ENCODE measurements at regions not wholly inside any gene's neighbourhood (a gene's known extent, or its start where the extent isn't known, plus 50 kb on each side); places are given as distances from the start of the nearest gene placed in this dataset.

DNA sequence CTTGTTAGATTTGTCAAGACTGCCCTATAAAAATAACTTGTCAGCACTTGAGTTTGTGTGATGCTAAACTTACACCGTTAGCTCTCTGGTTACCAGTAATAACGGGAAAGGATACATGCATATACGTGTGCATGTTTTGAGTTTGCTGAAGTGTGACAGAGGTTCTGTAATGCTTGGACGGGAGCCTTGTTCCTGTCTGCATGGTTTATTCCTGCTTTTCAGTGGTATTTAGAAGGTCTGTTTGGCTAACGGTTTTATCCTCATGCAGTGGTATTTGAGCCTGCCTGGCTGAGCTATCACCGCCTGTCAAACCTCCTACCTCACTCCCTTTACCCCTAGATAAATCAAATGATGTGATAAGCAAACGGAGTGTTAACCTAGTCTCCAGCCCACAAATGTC, 305.6 kb downstream of the GALC start:
- H3K4me3 ChIP-seq (ENCODE audit: low read depth, low read length), result no peak overlapping the region
- TF ChIP-seq, protein P1, sequence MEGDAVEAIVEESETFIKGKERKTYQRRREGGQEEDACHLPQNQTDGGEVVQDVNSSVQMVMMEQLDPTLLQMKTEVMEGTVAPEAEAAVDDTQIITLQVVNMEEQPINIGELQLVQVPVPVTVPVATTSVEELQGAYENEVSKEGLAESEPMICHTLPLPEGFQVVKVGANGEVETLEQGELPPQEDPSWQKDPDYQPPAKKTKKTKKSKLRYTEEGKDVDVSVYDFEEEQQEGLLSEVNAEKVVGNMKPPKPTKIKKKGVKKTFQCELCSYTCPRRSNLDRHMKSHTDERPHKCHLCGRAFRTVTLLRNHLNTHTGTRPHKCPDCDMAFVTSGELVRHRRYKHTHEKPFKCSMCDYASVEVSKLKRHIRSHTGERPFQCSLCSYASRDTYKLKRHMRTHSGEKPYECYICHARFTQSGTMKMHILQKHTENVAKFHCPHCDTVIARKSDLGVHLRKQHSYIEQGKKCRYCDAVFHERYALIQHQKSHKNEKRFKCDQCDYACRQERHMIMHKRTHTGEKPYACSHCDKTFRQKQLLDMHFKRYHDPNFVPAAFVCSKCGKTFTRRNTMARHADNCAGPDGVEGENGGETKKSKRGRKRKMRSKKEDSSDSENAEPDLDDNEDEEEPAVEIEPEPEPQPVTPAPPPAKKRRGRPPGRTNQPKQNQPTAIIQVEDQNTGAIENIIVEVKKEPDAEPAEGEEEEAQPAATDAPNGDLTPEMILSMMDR (IDR thresholded peaks at IDR 0.05; ENCODE audit: control insufficient read depth, extremely low read depth, insufficient read depth), result no peak
- DNase-seq (ENCODE audit: low read depth), result no peak

DNA sequence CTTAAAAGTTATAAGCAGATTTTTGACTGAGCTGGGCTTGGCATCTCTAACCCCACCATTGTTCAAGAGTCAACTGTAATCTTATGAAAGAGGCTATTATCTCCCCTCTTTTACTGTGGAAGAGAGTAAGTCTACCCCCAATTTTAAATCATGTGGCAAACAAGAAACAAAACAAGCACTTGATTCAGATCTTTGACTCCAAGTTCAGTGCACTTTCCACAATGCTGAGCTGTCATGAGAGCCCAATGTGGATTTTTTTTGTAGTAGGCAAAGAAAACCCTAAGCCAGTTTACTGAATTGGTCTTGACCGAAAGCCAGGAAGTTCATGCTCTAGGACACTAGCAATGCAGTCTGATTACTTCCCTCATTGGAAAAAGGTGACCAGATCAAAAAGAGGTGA, 306.2 kb downstream of the GALC start:
- TF ChIP-seq, protein P1 (IDR thresholded peaks at IDR 0.05; ENCODE audit: control insufficient read depth, extremely low read depth, insufficient read depth), result no peak
- no peak overlapping the region for H3K4me3 ChIP-seq (ENCODE audit: low read depth, low read length)
- DNase-seq (ENCODE audit: low read depth), result no peak

DNA sequence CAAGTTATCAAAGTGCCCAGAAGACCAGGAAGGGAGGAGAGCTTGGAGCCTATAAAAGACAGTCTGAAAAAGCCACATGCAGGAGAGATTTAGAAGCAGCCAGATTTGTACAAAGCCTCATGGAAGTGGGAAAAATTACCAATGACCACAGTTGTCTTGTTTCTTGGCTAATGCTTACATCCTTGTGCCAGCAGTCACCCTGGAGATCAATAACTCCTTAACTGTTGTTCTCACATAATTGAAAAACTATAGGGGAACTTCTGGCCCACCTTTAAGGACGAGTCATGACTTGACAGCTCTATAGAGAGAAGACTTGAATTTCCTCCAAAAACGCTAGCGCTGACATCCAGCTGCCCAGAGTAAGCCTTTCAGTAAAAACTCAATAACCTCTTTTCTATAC, 313.1 kb downstream of the GALC start:
- no peak for DNase-seq (ENCODE audit: low read depth)
- no peak overlapping the region for H3K4me3 ChIP-seq (ENCODE audit: low read depth, low read length)
- TF ChIP-seq, protein P1 (IDR thresholded peaks at IDR 0.05; ENCODE audit: control insufficient read depth, extremely low read depth, insufficient read depth), result no peak

DNA sequence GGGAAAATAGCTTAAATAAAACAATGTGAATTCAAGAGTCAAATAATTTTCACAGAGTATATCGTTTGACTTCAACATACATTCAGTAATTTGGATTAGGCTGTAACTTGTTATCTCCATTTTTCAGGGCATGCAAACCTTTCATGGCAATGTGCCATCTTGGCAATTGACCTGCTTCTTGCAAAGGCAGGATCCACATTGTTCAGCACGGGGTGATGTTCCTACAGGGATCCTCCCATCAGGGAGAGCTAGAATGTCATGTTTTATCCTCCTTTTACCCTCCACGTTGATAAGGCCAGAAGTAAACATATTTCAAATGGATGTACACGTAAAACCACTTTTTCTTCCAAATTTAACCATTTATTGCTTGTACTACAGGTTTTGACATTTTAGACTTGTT, 314.4 kb downstream of the GALC start:
- DNase-seq (ENCODE audit: low read depth), result no peak
- TF ChIP-seq, protein P1 (IDR thresholded peaks at IDR 0.05; ENCODE audit: control insufficient read depth, extremely low read depth, insufficient read depth), result no peak
- H3K4me3 ChIP-seq (ENCODE audit: low read depth, low read length), result no peak overlapping the region

DNA sequence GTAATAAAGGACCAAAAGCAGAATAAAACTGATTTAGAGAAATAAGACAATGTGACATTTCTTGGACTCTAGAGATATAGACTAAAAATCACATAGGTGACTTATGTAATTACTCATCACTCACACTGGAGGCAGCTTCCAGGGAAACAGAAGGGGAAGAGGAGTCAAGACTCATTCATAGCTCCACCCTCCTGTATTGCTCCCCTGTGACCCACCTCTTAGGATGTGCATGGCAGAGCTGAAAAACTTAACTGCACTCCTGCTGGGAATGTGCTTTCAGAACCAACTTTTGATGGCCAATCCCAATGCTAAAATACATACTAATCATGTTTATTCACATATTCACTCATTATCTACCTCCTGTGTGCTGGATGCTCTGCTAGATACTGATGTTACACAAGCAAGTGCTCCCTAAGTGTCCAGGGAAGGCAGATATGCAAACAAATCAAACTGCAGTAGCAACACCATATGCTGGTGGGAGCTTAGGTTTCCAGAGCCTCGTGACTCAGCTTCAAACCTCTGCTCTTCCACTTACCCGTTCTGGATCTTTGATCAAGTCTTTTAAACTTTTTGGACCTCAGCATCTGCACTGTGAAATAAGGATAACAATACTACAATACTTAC, 316.1 kb downstream of the GALC start:
- H3K4me3 ChIP-seq (ENCODE audit: low read depth, low read length), result no peak overlapping the region
- DNase-seq (ENCODE audit: low read depth), result no peak
- TF ChIP-seq, protein P1 (IDR thresholded peaks at IDR 0.05; ENCODE audit: control insufficient read depth, extremely low read depth, insufficient read depth), result no peak

DNA sequence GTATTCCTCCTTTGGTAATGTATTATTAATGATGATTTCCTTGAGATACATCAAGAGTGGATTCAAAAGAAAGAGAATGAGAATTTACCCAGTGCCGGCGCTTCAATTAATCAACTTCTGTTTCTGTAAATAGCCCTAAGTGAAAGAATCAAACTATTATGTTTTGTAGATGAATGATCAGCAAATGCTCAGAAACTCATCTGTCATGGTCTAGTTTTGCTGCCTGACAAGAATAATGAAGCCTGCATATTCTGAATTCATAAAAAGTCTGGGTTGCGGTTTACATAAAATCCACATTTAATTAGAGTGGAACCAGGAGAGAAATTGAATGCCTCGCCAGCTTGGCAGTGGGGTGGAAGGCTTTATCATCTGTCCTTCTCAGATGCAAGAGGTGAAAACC, 325.3 kb downstream of the GALC start:
- TF ChIP-seq, protein P1 (IDR thresholded peaks at IDR 0.05; ENCODE audit: control insufficient read depth, extremely low read depth, insufficient read depth), result no peak
- no peak overlapping the region for H3K4me3 ChIP-seq (ENCODE audit: low read depth, low read length)
- DNase-seq (ENCODE audit: low read depth), result no peak

DNA sequence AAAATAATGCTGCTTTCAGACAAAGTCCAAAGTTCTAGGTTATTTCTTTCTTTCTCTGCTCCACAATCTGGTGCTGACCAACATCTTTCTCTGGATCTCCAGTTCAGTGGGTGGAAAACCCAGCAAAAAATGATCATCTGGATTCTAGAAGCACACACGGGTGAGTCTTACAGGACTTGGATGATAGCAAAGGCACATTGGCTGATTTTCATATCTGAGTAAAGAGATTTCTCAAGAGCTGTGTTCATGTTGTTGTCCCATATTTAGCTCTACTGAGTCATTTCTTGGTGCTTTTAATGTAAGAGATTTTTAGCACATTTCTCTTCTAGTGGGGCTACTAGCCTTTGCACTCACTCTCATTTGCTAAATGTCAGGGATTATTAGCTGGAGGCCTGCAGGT, 336.7 kb downstream of the GALC start:
- TF ChIP-seq, protein P1 (IDR thresholded peaks at IDR 0.05; ENCODE audit: control insufficient read depth, extremely low read depth, insufficient read depth), result no peak
- no peak for DNase-seq (ENCODE audit: low read depth)
- H3K4me3 ChIP-seq (ENCODE audit: low read depth, low read length), result no peak overlapping the region
